ENCODE measurements at regions not wholly inside any gene's neighbourhood (a gene's known extent, or its start where the extent isn't known, plus 50 kb on each side); places are given as distances from the start of the nearest gene placed in this dataset.
A peak's percentile ranks its signal among the peaks of the same experiment; 100 is the strongest.

GRCh38 chr7:94239661-94240234 is 154.9 kb upstream of the COL1A2 start:
- no peak for DNase-seq

GRCh38 chr7:94240902-94241301 is 153.8 kb upstream of the COL1A2 start:
- DNase-seq: no peak

- DNase-seq: no peak
Observed at GRCh38 chr7:94241402-94241925, 153.2 kb upstream of the COL1A2 start.

DNA sequence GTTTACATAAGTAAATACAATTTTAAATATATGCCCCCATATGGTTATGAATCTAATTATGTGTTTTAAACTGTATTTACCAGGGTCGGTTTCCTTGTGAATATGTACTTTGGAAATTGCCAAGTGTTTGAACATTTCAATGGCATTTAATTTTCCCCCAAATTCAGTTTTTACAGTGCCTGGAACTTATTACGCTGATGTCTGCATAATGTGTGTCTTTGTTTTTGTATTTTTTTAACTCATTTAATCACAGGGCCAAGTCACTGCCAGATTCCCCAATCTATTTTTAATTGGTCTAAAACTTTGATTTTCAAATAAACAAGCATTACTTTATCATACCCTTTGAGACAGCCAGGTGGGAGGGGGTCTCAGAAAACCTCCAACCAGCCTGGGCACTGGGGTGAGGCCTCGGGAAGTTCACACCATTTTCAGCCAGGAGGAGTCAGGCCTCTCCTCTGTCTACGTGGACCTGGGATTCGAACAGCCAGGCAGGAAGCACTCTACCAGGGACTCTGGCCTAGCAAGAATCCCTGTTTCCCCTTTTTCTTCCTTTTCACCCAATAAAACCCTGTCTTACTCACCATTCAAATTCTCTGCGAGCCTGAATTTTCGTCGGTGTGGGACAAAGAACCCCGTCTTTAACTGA is 151.5 kb upstream of the COL1A2 start:
- DNase-seq: no peak

GRCh38 chr7:94244760-94245159 is 149.9 kb upstream of the COL1A2 start:
- DNase-seq: no peak

- no peak for DNase-seq
Observed at GRCh38 chr7:94245500-94245899, 149.2 kb upstream of the COL1A2 start.

GRCh38 chr7:94247970-94248369 is 146.7 kb upstream of the COL1A2 start:
- DNase-seq: no peak

DNA sequence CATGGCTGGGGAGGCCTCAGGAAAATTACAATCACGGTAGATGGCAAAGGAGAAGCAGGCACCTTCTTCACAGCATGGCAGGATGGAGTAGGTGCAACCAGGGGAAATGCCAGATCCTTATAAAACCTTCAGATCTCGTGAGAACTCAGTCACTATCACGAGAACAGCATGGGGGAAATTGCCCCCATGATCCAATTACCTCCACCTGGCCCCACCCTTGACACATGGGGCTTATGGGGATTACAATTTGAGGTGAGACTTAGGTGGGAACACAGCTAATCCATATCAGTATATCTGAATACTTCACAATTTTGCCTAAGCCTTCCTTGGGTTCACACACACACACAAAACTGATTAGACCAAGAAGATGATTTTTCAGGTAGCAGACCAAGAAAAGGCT is 145.1 kb upstream of the COL1A2 start:
- DNase-seq: no peak

GRCh38 chr7:94250124-94250523 is 144.6 kb upstream of the COL1A2 start:
- DNase-seq: peak; percentile 90

DNA sequence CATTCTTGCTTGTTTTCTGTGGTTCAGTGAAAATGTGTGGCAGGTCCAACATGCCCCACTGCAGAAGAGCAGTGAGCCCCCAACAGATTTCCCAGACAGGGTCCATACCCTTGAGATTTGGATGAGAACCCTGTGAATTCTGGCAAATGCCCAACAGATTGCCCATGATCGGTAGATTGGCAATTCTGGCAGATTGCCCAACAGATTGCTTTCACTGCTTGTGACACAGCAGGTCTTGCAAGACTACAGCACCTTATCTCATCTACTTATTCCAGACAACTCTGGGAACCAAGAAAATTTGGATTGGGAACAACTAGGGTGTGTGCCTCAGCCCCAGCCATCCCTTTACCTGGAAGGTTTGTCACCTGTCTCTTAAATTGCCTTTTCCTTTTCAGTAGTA is 143.7 kb upstream of the COL1A2 start:
- peak; percentile 50 for DNase-seq

DNA sequence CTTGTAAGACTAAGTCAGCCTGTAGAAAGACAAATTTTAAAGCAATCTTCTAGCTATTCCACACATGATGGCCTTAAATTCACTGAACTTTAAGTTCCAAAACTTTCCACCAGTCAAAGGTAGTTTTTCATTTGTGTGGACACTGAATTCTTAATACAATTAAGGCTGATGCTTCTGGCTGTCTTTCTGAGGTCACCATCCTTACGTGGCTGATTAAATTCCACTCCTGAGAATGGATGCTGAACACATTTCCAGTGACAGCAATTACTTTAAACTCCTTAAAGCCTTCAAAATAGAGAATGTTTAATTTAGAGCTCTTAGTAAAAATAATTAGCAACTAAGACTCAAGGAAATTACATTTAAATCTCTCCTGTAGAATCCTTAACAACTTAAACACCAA is 142.6 kb upstream of the COL1A2 start:
- DNase-seq: no peak

- DNase-seq: peak; percentile 15
Observed at GRCh38 chr7:94252971-94253370, 141.7 kb upstream of the COL1A2 start.

DNA sequence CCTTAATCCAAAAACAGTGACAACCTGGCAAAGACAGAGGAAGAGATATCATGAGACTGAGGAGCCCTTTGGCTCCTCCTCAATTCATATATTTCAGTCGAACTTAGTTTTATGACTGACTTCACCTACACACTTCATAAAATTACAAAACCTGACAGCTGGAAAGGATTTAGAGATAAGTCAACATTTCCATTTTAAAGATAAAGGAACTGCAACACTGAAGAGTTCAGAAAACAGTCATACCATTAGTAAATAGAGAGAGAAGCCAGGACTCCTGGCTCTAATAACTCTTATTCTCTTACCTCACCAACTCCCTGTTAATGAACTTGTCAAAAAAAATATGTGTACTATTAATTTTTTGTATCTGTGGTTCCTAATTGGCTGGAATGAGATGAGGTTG is 141.0 kb upstream of the COL1A2 start:
- DNase-seq: no peak

DNA sequence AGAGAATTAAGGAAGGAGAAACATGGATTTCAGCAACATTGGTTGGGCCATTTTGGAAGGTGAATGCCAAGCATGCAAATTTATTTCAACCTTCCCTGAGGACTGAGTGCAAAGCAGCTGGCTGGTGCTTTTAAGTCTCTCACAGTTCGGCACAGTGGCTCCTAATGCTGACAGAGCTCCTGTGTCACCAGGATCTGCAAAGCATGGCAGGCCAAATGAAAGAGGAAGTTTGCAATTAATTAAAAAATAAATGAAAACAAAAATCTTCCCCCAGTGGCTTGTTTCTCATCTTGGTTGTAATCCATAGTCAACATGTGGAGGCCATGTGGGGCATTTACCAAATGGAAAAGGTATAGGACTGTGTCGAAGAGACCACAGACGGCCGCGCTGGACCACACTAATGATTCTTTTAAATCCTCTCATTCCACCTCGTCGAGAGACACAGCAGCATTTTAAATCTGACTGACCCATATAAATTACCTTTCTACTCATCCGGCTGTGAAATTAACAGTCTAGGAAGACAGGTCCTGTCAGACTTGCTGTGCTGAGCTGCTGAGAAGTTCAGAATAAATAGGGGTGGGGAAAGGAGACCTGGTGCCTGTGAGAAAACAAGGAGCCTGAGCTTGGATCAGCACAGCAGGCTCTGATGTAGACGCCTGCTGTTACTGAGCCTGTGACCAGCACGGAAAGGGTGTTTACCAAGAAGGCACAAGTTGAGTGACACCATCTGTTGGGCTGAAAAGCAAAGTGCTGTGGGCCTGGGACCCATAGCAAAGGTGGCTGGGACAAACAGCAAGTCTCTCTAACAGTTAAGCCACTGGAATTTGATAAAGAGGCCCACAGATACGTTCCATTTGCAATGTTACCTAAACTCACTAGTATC is 136.0 kb upstream of the COL1A2 start:
- no peak for DNase-seq

DNA sequence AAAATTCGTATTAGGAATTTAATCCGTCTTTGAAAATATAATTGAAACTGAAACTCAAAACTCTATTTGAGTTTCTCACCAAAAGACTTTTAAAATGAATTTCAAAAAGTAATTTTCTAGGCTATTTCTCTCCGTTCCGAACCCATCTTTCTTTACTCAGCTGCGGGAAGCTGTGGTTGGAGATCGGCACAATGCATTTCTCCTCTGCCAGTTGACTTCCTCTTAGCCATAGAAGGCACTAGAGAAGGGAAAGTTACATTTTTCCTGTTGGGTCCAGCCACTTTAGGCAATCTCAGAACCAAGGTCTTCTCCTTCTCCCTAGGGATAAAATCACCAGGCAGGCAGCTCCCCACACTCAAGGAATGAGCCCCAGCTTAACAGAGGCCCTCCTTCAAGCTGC is 133.6 kb upstream of the COL1A2 start:
- DNase-seq: no peak

- no peak for DNase-seq
Observed at GRCh38 chr7:94264756-94265155, 129.9 kb upstream of the COL1A2 start.

DNA sequence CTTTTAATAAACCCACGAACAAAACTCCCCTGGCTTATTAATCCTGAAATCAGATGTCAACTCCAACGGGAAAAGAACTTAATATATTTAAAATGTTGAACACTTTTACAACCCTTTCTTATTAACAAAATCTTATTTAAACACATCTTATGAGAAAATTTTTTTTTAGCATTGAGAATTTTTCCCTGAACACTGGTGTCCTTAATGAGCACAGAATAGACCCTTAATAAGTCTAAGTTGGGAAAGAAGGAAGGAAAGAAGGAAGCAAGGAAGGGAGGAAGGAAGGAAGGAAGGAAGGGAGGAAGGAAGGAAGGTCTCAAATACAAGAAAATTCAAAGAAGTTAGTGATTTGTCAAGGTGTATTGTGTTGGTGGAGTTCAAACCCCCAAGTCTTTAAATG is 129.2 kb upstream of the COL1A2 start:
- DNase-seq: no peak

DNA sequence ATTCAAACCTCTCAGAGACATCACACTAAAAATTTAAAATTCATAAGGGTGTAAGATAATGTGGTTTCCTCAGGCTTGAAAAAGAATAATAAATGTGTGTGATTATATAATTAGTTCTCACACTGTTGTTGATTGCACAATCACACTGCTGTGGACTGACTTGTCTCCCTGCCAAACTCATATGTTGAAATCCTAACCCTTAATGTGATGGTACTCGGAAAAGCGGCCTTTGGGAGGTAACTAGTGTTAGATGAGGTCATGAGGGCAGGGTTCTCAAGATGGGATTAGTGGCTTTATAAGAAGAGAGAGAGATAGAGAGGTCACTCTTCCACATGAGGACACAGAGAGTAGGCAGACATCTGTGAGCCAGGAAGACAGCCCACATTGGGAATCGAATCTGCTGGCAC is 128.5 kb upstream of the COL1A2 start:
- DNase-seq: no peak

- no peak for DNase-seq
Observed at GRCh38 chr7:94270772-94271171, 123.9 kb upstream of the COL1A2 start.

DNA sequence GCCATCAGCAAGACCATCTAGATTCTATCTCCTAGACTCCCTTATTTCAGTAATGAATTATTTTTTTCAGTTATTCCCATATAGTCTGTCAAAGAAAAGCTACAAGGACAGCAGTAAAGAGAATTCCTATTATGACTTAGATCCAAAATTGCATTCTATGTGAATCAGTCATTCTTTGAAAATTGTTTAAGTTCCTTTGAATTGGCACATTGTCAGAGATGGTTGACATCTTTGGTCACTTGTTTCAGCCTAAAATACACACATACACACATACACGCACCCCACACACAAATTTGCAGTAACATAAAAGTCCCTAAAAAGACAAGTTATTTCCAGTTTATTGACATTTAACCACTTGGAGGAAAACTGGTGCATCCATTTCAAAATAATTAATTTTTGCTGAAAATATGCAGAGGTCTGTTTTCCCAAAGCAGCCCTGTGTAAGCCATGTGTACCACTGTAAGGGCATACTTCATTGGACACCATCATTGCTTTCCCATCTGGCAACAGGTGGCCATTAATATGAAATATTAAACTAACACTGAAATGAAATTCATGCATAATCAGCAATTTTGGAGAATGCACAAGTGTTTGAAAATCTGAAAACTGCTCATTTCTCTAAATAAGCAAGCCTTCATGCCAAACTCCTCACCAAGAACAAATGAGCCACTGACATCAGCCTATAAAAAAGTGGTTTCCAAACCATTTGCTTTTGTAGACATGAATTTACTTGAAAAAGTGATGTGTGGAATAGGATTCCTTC is 121.7 kb upstream of the COL1A2 start:
- no peak for DNase-seq

DNA sequence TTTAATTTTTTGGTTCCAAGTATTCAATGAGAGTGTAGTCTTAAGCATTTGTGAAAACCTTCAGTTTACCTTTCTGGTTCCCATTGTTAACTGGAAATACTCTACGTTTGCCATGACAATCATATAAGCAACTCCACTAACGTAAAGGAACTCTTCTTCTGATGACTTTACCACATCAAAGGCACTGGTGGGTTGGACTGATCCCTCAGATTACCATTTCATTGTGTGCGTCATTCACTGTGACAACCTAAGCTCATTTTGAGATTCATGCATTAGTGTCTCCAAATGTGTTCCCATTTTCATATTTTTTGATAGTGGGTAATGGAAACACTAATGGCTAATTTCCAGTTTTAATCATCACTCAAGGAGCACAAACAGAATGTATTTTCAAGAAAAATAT is 119.9 kb upstream of the COL1A2 start:
- DNase-seq: no peak

DNA sequence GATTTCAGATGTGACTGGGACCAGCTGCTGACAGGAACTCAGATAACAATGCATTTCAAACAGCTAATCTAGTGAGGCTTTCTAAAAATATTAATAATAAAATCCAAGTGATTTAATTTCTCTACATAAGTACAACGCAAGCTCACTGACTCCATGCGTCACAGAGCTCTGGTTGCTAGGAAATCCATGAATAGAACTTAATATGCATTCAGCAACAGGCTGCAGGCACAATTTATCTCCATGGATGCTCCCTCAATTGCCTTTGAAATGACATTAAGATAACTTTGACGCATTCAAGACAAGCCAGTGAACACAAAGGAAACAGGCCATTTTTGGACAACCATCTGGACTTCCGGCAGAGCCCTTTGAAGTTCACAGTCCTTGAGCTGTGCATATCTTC is 118.7 kb upstream of the COL1A2 start:
- DNase-seq: no peak

GRCh38 chr7:94276795-94277194 is 117.9 kb upstream of the COL1A2 start:
- peak; percentile 50 for DNase-seq

Data from NCI-H1105 treated with DMSO at 0.1 percent for 48 hours (cell line).